ENCODE measurements at regions not wholly inside any gene's neighbourhood (a gene's known extent, or its start where the extent isn't known, plus 50 kb on each side); places are given as distances from the start of the nearest gene placed in this dataset.

- TF ChIP-seq CTCF (IDR thresholded peaks at IDR 0.05) (no peak), POLR2A (IDR thresholded peaks at IDR 0.05) (no peak)
These were observed 946.3 kb upstream of the GHITM start for GRCh38 chr10:83193026-83193425.

Measured in uterus (tissue), 2 donors.